KOPT-K1 (cell line): ENCODE measurements at regions not wholly inside any gene's neighbourhood (a gene's known extent, or its start where the extent isn't known, plus 50 kb on each side); places are given as distances from the start of the nearest gene placed in this dataset.

ENCODE experiments used
- H3K27ac ChIP-seq: fragments of 200-600 bp; sonication (generic); 2 replicates; pipeline ENCODE4 v1.5.1; 2016; ENCODE audit warnings: antibody characterized with exemption, mild to moderate bottlenecking, low read depth, low read length; ENCODE audit not compliant: poor library complexity, severe bottlenecking
- H3K36me3 ChIP-seq: fragments of 200-600 bp; sonication (generic); 2 replicates; pipeline ENCODE4 v1.5.1; 2017; ENCODE audit warnings: antibody characterized with exemption, mild to moderate bottlenecking, low read length, moderate library complexity; ENCODE audit not compliant: insufficient read depth
- H3K9me3 ChIP-seq: fragments of 200-600 bp; sonication (generic); 2 replicates; pipeline ENCODE4 v1.5.1; 2017; ENCODE audit warnings: antibody characterized with exemption, low read length, mild to moderate bottlenecking; ENCODE audit not compliant: insufficient read depth, poor library complexity, severe bottlenecking

DNA sequence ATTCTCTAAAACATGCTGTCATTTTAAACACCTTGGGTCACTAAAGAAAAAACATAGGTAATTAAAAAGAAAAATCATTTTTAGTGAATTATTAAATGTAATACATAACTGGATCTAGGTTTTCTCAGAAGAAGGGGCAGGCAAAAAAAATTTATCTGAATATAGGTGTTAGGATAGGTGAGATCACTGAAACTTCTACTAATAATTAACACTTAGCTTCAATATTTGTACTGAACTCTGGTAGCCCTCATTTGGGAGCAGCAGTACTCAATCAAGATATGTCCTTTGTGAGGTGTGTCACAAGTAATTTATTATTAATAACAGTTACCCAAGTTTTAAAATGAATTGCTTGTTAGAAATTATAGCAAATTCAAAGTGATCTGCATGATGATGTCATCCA is 103.6 kb downstream of the ATP23 start:
- H3K9me3 ChIP-seq, result peaks cover 3% of the 10 kb centered on the region
- no peaks in the 10 kb centered on the region for H3K36me3 ChIP-seq
- no peak overlapping the region for H3K27ac ChIP-seq

GRCh38 chr12:58046271-58046670 is 104.9 kb downstream of the ATP23 start:
- Histone ChIP-seq H3K9me3 (no peaks in the 10 kb centered on the region), H3K36me3 (no peaks in the 10 kb centered on the region), H3K27ac (no peak overlapping the region)

GRCh38 chr12:58051378-58051777 is 110.0 kb downstream of the ATP23 start:
- H3K27ac ChIP-seq, result no peak overlapping the region
- H3K9me3 ChIP-seq, result no peaks in the 10 kb centered on the region
- H3K36me3 ChIP-seq, result no peaks in the 10 kb centered on the region

- Histone ChIP-seq H3K27ac (no peak overlapping the region), H3K9me3 (no peaks in the 10 kb centered on the region), H3K36me3 (no peaks in the 10 kb centered on the region)
Measured at GRCh38 chr12:58064666-58065065, 123.3 kb downstream of the ATP23 start.

DNA sequence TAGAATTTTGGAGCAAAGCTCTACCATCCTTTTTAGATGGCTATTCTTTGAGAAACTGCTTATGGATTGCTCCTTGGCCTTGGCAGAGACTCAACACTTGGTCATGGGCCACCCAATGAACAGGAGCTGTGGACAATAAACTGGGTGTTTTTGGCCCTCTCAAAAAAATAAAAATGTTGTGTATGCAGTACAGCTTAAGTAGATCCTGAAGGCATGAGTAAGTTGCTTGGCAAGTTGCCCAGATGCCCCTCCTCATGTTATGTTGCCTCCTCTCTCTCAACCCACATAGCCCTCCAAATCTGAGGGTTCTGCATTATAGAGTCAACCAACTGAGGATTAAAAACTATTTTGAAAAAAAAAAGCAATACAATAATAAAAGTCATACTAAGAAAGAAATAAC is 124.9 kb downstream of the ATP23 start:
- Histone ChIP-seq H3K36me3 (no peaks in the 10 kb centered on the region), H3K27ac (no peak overlapping the region), H3K9me3 (no peaks in the 10 kb centered on the region)

DNA sequence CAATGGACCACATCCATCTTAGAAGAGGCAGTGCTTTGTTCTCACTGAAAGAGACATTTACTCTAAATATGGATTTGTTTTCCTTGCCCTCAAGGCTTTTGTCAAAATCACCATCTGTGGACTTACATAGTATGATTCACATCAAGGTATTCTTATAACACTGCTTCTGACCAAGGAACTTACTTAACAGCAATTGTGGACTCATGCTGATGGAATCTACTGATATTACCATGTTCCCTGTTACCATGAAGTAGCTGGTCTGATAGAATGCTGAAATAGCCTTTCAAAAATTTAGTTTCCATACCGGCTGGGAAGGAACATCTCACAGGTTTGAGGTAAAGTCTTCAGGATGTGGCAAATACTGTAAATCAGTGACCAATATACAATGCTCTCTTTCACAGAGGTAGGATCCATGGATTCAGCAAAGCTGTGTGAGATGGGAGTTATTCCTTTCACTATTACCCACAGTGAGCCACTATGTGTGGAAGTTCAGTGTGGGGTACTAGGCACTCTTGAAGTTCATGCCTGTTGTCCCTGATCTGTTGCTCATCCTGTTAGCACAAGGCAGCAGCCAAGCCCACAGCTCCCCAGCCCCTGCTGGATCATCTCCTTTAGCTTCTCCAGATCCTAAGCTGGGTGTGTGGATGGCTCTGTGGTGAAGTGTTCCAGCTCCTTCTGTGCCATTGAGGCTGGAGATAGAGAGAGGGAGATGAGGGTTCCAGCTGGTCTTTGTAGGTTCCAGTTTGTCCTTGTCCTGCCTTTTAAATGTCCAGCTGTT is 126.4 kb downstream of the ATP23 start:
- Histone ChIP-seq H3K36me3 (no peaks in the 10 kb centered on the region), H3K27ac (no peak overlapping the region)

GRCh38 chr12:58068706-58069105 is 127.3 kb downstream of the ATP23 start:
- Histone ChIP-seq H3K9me3 (no peaks in the 10 kb centered on the region), H3K36me3 (no peaks in the 10 kb centered on the region), H3K27ac (no peak overlapping the region)

More for the DNA sequence above, 126.4 kb downstream of the ATP23 start:
- H3K9me3 ChIP-seq, result no peaks in the 10 kb centered on the region

DNA sequence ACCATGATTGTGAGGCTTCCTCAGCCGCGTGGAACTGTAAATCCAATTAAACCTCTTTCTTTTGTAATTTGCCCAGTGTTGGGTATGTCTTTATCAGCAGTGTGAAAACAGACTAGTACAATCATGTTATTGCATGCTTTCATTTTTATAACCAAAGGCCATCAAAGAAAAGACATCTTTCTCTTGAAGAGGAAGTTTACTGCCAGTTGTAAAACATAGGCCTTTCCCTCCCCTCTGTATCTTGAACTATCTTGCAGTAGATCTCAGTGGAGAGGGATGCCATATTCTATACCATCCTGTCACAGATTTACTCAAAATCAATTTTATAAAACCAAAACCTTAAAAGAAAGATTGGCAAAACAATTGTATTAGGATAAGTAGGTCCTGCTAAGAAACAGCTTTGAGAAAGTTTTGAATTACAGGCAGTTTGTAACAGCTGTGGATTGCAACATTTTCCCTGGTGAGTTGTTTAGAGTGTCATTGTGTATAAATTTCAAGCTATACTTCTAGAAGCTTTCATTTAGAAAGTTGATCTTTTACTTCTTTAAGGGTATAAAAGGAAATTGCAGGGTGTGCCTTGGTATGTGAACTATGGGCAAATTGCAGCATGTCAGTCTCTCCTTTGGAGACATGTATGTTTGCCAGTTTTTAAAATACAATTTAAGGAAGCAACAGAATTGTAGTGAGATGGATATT is 128.0 kb downstream of the ATP23 start:
- H3K27ac ChIP-seq, result no peak overlapping the region
- H3K36me3 ChIP-seq, result no peaks in the 10 kb centered on the region
- no peaks in the 10 kb centered on the region for H3K9me3 ChIP-seq

- Histone ChIP-seq H3K36me3 (no peaks in the 10 kb centered on the region), H3K27ac (no peak overlapping the region), H3K9me3 (no peaks in the 10 kb centered on the region)
Measured at GRCh38 chr12:58071994-58072393, 130.6 kb downstream of the ATP23 start.

DNA sequence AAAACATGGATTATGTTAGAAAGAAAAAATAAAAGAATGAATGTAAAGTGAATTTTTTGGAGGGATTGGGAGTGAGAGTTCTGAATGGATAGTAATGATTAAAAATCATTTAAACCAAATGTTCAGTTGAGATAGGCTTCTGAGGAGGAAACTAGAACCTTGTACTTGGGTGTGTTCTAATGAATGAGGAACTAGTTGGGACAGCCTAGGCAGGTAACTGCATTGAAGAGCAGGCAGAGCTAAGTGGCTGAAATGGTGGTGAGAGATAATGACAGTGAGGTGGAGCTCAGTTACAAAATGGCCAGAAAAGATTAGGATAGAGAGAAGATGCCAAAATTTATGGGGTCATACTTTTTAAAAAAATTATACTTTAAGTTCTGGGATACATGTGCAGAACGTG is 132.9 kb downstream of the ATP23 start:
- no peaks in the 10 kb centered on the region for H3K9me3 ChIP-seq
- no peak overlapping the region for H3K27ac ChIP-seq
- H3K36me3 ChIP-seq, result no peaks in the 10 kb centered on the region

GRCh38 chr12:58079806-58080205 is 138.4 kb downstream of the ATP23 start:
- no peak overlapping the region for H3K27ac ChIP-seq

DNA sequence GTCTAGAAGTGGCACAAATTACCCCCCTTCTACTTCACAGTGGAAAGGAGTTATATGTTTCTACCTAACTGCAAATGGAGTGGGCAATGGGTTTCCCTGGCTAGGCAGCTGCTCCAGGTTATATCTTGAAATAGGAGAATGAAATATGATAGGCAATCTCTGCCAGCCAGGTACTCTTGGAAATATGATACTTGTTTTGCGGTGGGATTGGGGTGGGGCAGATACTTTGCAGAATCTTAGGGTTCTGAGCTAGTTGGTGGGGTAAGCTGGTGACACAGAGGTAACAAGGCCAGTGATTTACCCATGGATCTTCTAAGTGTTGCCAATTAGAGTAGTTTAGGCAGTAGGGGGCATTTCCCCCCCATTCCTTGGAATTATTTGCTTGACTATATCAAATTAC is 140.1 kb downstream of the ATP23 start:
- no peaks in the 10 kb centered on the region for H3K36me3 ChIP-seq
- H3K9me3 ChIP-seq, result no peaks in the 10 kb centered on the region
- no peak overlapping the region for H3K27ac ChIP-seq

More at GRCh38 chr12:58079806-58080205, 138.4 kb downstream of the ATP23 start:
- Histone ChIP-seq H3K36me3 (no peaks in the 10 kb centered on the region), H3K9me3 (no peaks in the 10 kb centered on the region)

DNA sequence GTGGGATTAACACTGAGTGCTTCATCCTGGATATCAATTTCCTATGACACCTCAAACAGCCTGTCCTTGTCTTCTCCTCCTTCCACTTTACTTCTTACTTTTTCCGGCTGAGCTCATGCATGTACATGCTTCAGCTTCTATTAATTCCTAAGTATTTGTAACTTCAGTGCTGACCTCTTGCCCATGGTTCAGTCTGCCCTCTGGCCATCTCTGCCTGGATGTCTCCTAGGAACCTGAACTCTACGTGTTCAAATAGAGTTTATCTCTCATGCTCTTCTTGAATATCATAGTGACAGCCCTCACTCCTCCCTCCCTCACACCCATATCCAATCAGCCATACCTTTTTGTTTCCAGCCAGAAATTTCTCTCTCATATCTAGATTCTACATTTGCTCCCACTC is 141.6 kb downstream of the ATP23 start:
- Histone ChIP-seq H3K36me3 (no peaks in the 10 kb centered on the region), H3K27ac (no peak overlapping the region), H3K9me3 (no peaks in the 10 kb centered on the region)

- Histone ChIP-seq H3K9me3 (no peaks in the 10 kb centered on the region), H3K27ac (no peak overlapping the region), H3K36me3 (no peaks in the 10 kb centered on the region)
Measured at GRCh38 chr12:58086006-58086405, 144.6 kb downstream of the ATP23 start.

GRCh38 chr12:58086930-58087329 is 145.6 kb downstream of the ATP23 start:
- Histone ChIP-seq H3K36me3 (no peaks in the 10 kb centered on the region), H3K27ac (no peak overlapping the region), H3K9me3 (no peaks in the 10 kb centered on the region)
